ENCODE measurements at regions not wholly inside any gene's neighbourhood (a gene's known extent, or its start where the extent isn't known, plus 50 kb on each side); places are given as distances from the start of the nearest gene placed in this dataset.

- TF ChIP-seq, protein P1, sequence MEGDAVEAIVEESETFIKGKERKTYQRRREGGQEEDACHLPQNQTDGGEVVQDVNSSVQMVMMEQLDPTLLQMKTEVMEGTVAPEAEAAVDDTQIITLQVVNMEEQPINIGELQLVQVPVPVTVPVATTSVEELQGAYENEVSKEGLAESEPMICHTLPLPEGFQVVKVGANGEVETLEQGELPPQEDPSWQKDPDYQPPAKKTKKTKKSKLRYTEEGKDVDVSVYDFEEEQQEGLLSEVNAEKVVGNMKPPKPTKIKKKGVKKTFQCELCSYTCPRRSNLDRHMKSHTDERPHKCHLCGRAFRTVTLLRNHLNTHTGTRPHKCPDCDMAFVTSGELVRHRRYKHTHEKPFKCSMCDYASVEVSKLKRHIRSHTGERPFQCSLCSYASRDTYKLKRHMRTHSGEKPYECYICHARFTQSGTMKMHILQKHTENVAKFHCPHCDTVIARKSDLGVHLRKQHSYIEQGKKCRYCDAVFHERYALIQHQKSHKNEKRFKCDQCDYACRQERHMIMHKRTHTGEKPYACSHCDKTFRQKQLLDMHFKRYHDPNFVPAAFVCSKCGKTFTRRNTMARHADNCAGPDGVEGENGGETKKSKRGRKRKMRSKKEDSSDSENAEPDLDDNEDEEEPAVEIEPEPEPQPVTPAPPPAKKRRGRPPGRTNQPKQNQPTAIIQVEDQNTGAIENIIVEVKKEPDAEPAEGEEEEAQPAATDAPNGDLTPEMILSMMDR (IDR thresholded peaks at IDR 0.05) = no peak
- no peak for TF ChIP-seq POLR2A (IDR thresholded peaks at IDR 0.05)
- TF ChIP-seq POLR2AphosphoS5 (IDR thresholded peaks at IDR 0.05) = no peak
- TF ChIP-seq EP300 (IDR thresholded peaks at IDR 0.05) = no peak
These were observed 149.8 kb downstream of the COPS8 start for GRCh38 chr2:237235383-237236095.

Data from suprapubic skin (tissue), 4 donors.